Endothelial cell of umbilical vein (primary cell): ENCODE measurements at regions not wholly inside any gene's neighbourhood (a gene's known extent, or its start where the extent isn't known, plus 50 kb on each side); places are given as distances from the start of the nearest gene placed in this dataset.

ENCODE experiments used
- EZH2 ChIP-seq: IDR thresholded peaks from 2 replicates; pipeline ENCODE4 v1.6.1; 2012; ENCODE audit warnings: borderline replicate concordance, low read depth, mild to moderate bottlenecking, moderate library complexity, low read length, inconsistent platforms; ENCODE audit not compliant: severe bottlenecking
- FOS ChIP-seq: IDR thresholded peaks from 2 replicates; pipeline ENCODE4 v1.6.1; 2011; ENCODE audit warnings: mild to moderate bottlenecking, low read length, moderate library complexity, borderline replicate concordance; ENCODE audit not compliant: insufficient read depth
- POLR2A ChIP-seq: IDR thresholded peaks from 2 replicates; pipeline ENCODE4 v1.6.1; 2012; ENCODE audit warnings: low read depth, mild to moderate bottlenecking, control low read depth, low read length
- TF ChIP-seq, protein P1 (sequence below), 2 donors: IDR thresholded peaks; 1 replicate in 1 of 2; 2 replicates in 1 of 2; pipeline ENCODE4 v1.5.1; 2011; ENCODE audit warnings: low read length in 2 of 2, mild to moderate bottlenecking in 2 of 2, moderate library complexity in 2 of 2, control low read depth in 1 of 2, inconsistent platforms in 1 of 2, low read depth in 1 of 2; ENCODE audit not compliant: insufficient read depth in 1 of 2; ENCODE audit errors: extremely low read depth in 1 of 2

DNA sequence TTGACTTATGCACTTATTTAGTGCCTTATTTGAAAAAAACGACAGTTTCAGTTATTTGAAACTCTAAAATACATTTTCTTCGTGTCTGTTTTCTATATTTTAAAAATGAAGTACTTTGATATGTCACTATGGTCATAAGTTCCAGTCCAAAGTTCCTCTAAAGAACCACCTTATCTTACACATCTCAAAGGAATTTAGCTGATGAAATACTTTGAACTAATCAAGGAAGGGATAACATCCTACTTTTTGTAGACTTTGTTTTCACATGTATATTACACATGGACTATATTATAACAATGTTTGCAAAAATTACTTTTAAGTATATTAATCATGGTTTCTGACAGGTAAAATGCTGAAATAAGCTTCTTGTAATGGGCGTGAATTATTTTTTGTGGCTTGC is 265.8 kb upstream of the ZNF717 start:
- no peak for TF ChIP-seq POLR2A
- TF ChIP-seq, protein P1, sequence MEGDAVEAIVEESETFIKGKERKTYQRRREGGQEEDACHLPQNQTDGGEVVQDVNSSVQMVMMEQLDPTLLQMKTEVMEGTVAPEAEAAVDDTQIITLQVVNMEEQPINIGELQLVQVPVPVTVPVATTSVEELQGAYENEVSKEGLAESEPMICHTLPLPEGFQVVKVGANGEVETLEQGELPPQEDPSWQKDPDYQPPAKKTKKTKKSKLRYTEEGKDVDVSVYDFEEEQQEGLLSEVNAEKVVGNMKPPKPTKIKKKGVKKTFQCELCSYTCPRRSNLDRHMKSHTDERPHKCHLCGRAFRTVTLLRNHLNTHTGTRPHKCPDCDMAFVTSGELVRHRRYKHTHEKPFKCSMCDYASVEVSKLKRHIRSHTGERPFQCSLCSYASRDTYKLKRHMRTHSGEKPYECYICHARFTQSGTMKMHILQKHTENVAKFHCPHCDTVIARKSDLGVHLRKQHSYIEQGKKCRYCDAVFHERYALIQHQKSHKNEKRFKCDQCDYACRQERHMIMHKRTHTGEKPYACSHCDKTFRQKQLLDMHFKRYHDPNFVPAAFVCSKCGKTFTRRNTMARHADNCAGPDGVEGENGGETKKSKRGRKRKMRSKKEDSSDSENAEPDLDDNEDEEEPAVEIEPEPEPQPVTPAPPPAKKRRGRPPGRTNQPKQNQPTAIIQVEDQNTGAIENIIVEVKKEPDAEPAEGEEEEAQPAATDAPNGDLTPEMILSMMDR (IDR thresholded peaks at IDR 0.05; ENCODE audit: extremely low read depth in 1 of 2, insufficient read depth in 1 of 2, low read depth in 1 of 2, low read length in 2 of 2) = no peak
- no peak for TF ChIP-seq FOS
- TF ChIP-seq EZH2 = no peak
